Stomach (tissue), 8 donors: ENCODE measurements at regions not wholly inside any gene's neighbourhood (a gene's known extent, or its start where the extent isn't known, plus 50 kb on each side); places are given as distances from the start of the nearest gene placed in this dataset.
"Not testable (repeated sequence)": the region's sequence is repeated elsewhere in the genome, so short reads cannot be mapped to it uniquely, and the experiment has no call there.

ENCODE experiments used
- DNase-seq, 2 donors: peaks; one replicate each; pipeline versions ENCODE4 v3.0.0 to v3.0.0-alpha.2; 2013 to 2019
- H3K27ac ChIP-seq, 5 donors: fragments of 200-600 bp in 4 of 5; sonication (generic) in 4 of 5; one replicate each; pipeline ENCODE4 v1.5.1; 2013 to 2019; ENCODE audit warnings: mild to moderate bottlenecking in 1 of 5, moderate library complexity in 1 of 5
- H3K27me3 ChIP-seq, 3 donors: fragments of 200-600 bp; sonication (generic); one replicate each; pipeline ENCODE4 v1.5.1; 2017 to 2019; ENCODE audit warnings: mixed run types in 1 of 3
- H3K36me3 ChIP-seq, 4 donors: fragments of 200-600 bp; sonication (generic); 1 replicate in 3 of 4; 2 replicates in 1 of 4; pipeline ENCODE4 v1.5.1; 2016 to 2019
- H3K4me1 ChIP-seq, 4 donors: fragments of 200-600 bp; sonication (generic); one replicate each; pipeline ENCODE4 v1.5.1; 2016 to 2019
- H3K4me3 ChIP-seq, 4 donors: fragments of 200-600 bp; sonication (generic) in 3 of 4; one replicate each; pipeline ENCODE4 v1.5.1; 2016 to 2019; ENCODE audit warnings: mild to moderate bottlenecking in 1 of 4
- H3K9me3 ChIP-seq, 4 donors: fragments of 200-600 bp; sonication (generic); one replicate each; pipeline ENCODE4 v1.5.1; 2016 to 2019
- WGBS, 5 donors: extraction: QIAGEN DNeasy Blood & Tissue Kit in 3 of 5; methylation state at CpG; one replicate each; pipeline versions ENCODE4 v1.1.5 to v1.1.7; 2013 to 2018; 5-methylcytosine and 5-hydroxymethylcytosine counted together
- intact Hi-C: fragments of 100-400 bp; cut with DNase I; formaldehyde crosslinking; loops from one replicate; pipeline ENCODE4 v1.15.1; 2023; ENCODE audit warnings: low total_unique reads
- donor health status: healthy with polysubstance abuse.
- donor health status: Bipolar disorder and iron deficiency.
- donor health status: healthy.

GRCh38 chr9:94387338-94388010 lies 59.0 kb upstream of the NUTM2F start:
- H3K4me3 ChIP-seq, H3K4me1 ChIP-seq, H3K27ac ChIP-seq, H3K9me3 ChIP-seq, H3K27me3 ChIP-seq, intact Hi-C loops, H3K36me3 ChIP-seq, DNase-seq: not testable (repeated sequence)
- 86 to 97% (median 93%) methylated on average over 5 of the region's 5 CpGs for WGBS, 5 donors

DNA sequence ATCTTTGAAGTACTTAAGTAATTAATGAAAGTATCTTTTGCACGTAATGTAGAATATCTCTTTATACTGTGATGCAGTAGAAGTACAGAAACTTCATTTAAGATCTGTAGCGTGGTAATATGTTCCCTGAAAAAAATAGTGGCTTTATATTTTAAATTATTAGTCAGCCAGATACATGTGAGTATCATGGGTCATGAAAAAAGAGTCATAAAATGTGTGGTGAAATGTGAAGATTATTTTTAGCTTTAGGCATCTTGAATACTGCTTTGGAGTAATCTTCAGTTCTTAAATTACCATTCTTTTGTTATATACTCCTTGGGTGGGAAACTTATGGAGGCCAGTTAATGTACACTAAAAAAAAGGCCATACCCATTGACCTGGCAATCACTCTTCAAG lies 59.6 kb upstream of the NUTM2F start:
- WGBS, 5 donors: 95 to 100% (median 98%) methylated on average over 2 of the region's 2 CpGs
- H3K27me3 ChIP-seq, H3K4me3 ChIP-seq, H3K9me3 ChIP-seq, DNase-seq, H3K4me1 ChIP-seq, H3K27ac ChIP-seq, intact Hi-C loops, H3K36me3 ChIP-seq: not testable (repeated sequence)

GRCh38 chr9:94390425-94391098 lies 62.1 kb upstream of the NUTM2F start:
- H3K27ac ChIP-seq, H3K27me3 ChIP-seq, H3K4me3 ChIP-seq, H3K36me3 ChIP-seq, DNase-seq, H3K9me3 ChIP-seq, H3K4me1 ChIP-seq, intact Hi-C loops: not testable (repeated sequence)
- 85 to 90% (median 87%) methylated on average over 3 to 5 of the region's 5 CpGs for WGBS, 5 donors

GRCh38 chr9:94392971-94393624 lies 64.7 kb upstream of the NUTM2F start:
- H3K27ac ChIP-seq, H3K4me3 ChIP-seq, H3K9me3 ChIP-seq, H3K27me3 ChIP-seq, H3K36me3 ChIP-seq, intact Hi-C loops, DNase-seq: not testable (repeated sequence)
- H3K4me1 ChIP-seq: peaks cover 0 to 12% (median 4%) of the 10 kb centered on the region in 4 donors
- no CpG with 5 or more reads among the region's 2 CpGs for WGBS, 5 donors

DNA sequence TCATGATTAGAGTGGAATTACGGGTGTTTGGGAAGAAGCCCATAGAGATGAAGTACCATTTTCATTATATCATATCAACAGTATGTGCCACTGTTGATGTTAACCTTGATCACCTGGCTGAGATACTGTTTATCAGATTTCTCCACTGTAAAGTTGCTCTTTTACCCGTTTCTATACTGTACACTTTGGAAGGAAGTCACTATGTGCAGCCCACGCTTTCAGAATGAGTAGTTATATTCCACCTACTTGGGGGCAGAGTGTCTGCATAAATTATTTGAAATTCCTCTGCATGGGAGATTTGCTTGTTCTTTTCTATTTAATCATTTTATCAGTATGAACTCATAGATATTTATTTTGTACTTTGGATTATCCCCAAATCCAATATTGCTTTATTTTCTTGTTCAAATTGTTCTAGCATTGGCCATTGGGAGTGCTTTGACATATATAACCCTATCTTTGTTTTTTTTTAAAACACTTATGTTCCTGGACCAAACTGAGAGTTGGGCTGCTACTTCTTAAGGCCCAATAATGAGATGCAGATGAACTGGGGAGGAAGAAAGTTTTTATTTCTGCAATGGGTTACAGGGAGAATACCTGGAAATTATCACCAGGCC lies 69.4 kb upstream of the NUTM2F start:
- H3K9me3 ChIP-seq, H3K27ac ChIP-seq, H3K4me3 ChIP-seq, DNase-seq, H3K36me3 ChIP-seq, intact Hi-C loops, H3K27me3 ChIP-seq: not testable (repeated sequence)
- WGBS, 5 donors: 27 to 65% (median 45%) methylated on average over 3 of the region's 3 CpGs
- peaks cover 0 to 21% (median 4%) of the 10 kb centered on the region in 4 donors for H3K4me1 ChIP-seq

DNA sequence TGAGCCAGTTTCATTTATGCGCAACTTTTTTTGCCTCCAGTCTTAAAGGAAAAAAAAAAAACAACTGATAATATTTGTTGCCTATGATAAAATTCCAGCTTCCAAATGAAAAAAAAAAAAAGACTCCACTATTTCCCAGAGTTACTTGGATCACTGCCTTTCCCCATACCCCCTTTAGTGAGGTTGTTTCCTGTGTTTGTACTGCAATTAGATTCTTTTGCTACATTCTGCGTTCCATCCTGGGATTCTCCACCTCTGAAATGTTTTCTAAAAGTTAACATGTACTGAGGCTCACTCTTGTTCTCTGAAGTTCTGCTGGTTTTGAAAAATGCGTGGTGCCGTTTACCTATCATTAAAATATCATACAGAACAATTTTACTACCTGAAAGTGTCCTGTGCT lies 72.0 kb upstream of the NUTM2F start:
- WGBS, 5 donors: 30 to 69% (median 43%) methylated on average over 4 of the region's 4 CpGs
- peaks cover 0 to 24% (median 4%) of the 10 kb centered on the region in 4 donors for H3K4me1 ChIP-seq
- DNase-seq, H3K36me3 ChIP-seq, H3K4me3 ChIP-seq, H3K9me3 ChIP-seq, H3K27me3 ChIP-seq, H3K27ac ChIP-seq, intact Hi-C loops: not testable (repeated sequence)

GRCh38 chr9:94402795-94403194 lies 74.4 kb upstream of the NUTM2F start:
- peaks cover 0 to 12% (median under 1%) of the 10 kb centered on the region in 4 donors for H3K4me1 ChIP-seq
- H3K9me3 ChIP-seq, DNase-seq, H3K36me3 ChIP-seq, intact Hi-C loops, H3K27me3 ChIP-seq, H3K27ac ChIP-seq, H3K4me3 ChIP-seq: not testable (repeated sequence)
- 96 to 100% (median 100%) methylated on average over 1 of the region's 1 CpG for WGBS, 5 donors

GRCh38 chr9:94403571-94403970 lies 75.1 kb upstream of the NUTM2F start:
- DNase-seq, intact Hi-C loops, H3K36me3 ChIP-seq, H3K27ac ChIP-seq, H3K9me3 ChIP-seq, H3K4me3 ChIP-seq, H3K27me3 ChIP-seq, H3K4me1 ChIP-seq: not testable (repeated sequence)
- WGBS, 5 donors: 81 to 98% (median 96%) methylated on average over 2 to 3 of the region's 3 CpGs

- H3K27me3 ChIP-seq, H3K4me1 ChIP-seq, H3K4me3 ChIP-seq, DNase-seq, H3K9me3 ChIP-seq, H3K27ac ChIP-seq, intact Hi-C loops: not testable (repeated sequence)
- H3K36me3 ChIP-seq: peaks cover 0 to 10% (median 5%) of the 10 kb centered on the region in 4 donors
- 66 to 77% (median 69%) methylated on average over 2 of the region's 2 CpGs for WGBS, 5 donors
These were observed 85.2 kb upstream of the NUTM2F start for GRCh38 chr9:94413665-94414064.

DNA sequence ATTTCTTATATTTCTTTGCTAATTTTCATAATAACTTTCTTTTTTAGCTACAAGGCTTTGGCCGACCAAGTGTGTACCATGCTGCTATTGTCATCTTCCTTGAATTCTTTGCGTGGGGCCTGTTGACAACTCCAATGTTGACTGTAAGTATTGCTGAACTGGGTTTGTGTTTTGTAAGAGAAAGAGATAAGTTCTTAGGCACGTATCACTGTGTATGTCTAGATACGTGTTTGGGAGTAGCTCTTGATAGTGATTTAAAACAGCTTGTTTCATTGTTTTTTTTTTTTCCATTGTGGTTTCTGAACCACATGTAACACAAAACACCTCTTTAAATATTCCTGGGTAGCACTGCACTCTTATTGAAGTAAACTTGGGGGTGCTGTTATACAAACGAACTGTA lies 86.7 kb upstream of the NUTM2F start:
- peaks cover 0 to 10% (median 5%) of the 10 kb centered on the region in 4 donors for H3K36me3 ChIP-seq
- H3K9me3 ChIP-seq, H3K4me1 ChIP-seq, H3K27me3 ChIP-seq, intact Hi-C loops, H3K27ac ChIP-seq, H3K4me3 ChIP-seq, DNase-seq: not testable (repeated sequence)
- 51 to 75% (median 72%) methylated on average over 5 of the region's 5 CpGs for WGBS, 5 donors

DNA sequence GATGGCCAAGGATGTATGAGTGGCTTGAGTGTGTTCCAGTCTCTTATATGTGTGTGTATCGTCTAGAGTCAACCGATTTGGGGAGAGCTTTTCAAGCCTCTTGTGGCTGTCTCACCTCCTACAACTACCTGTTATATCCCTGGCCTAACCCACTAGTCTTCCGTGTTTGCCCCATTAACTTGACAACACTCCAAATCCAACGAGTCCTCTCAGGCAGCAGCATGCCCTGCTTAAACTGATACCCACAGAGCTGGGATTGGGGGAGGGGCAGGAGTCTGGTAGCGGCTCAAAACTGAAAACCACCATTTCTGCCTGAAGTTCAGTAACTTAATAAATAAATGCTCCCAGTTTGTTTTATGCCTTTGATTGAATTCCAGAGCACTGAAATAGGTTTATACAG lies 91.7 kb upstream of the NUTM2F start:
- peaks cover 0 to 10% (median 7%) of the 10 kb centered on the region in 4 donors for H3K36me3 ChIP-seq
- H3K4me1 ChIP-seq, DNase-seq, H3K4me3 ChIP-seq, H3K27ac ChIP-seq, H3K27me3 ChIP-seq, intact Hi-C loops, H3K9me3 ChIP-seq: not testable (repeated sequence)
- 49 to 65% (median 63%) methylated on average over 5 of the region's 5 CpGs for WGBS, 5 donors

- H3K4me3 ChIP-seq, intact Hi-C loops, H3K27me3 ChIP-seq: not testable (repeated sequence)
These were observed 93.5 kb upstream of the NUTM2F start for GRCh38 chr9:94421951-94422350.

More at GRCh38 chr9:94421951-94422350, 93.5 kb upstream of the NUTM2F start:
- not testable (repeated sequence) for H3K27ac ChIP-seq, DNase-seq, H3K36me3 ChIP-seq, H3K9me3 ChIP-seq, H3K4me1 ChIP-seq
- WGBS, 5 donors: 96 to 99% (median 97%) methylated on average over 9 of the region's 9 CpGs
